ENCODE measurements at regions not wholly inside any gene's neighbourhood (a gene's known extent, or its start where the extent isn't known, plus 50 kb on each side); places are given as distances from the start of the nearest gene placed in this dataset.

- no peak for DNase-seq
Measured at GRCh38 chr11:119545978-119546915, 123.3 kb upstream of the THY1 start.

- DNase-seq = no peak
Measured at GRCh38 chr11:119540370-119541125, 117.6 kb upstream of the THY1 start.

- no peak for DNase-seq
Measured at GRCh38 chr11:119539583-119539982, 116.6 kb upstream of the THY1 start.

GRCh38 chr11:119538753-119539152, 115.8 kb upstream of the THY1 start:
- DNase-seq = no peak

- no peak for DNase-seq
Measured at GRCh38 chr11:119537306-119538253, 114.6 kb upstream of the THY1 start.

GRCh38 chr11:119536801-119537200, 113.8 kb upstream of the THY1 start:
- no peak for DNase-seq

- DNase-seq = peak; percentile 84
Measured at GRCh38 chr11:119533921-119534736, 111.2 kb upstream of the THY1 start.

GRCh38 chr11:119533462-119533861, 110.5 kb upstream of the THY1 start:
- DNase-seq = no peak

- no peak for DNase-seq
Measured at GRCh38 chr11:119532551-119532950, 109.6 kb upstream of the THY1 start.

GRCh38 chr11:119531623-119532022, 108.7 kb upstream of the THY1 start:
- DNase-seq = no peak

GRCh38 chr11:119531056-119531455, 108.1 kb upstream of the THY1 start:
- DNase-seq = no peak

GRCh38 chr11:119530509-119530908, 107.5 kb upstream of the THY1 start:
- DNase-seq = no peak

GRCh38 chr11:119529936-119530335, 107.0 kb upstream of the THY1 start:
- no peak for DNase-seq

- DNase-seq = no peak
Measured at GRCh38 chr11:119529063-119529845, 106.3 kb upstream of the THY1 start.

GRCh38 chr11:119525867-119526196, 102.9 kb upstream of the THY1 start:
- DNase-seq = no peak

GRCh38 chr11:119525180-119525866, 102.4 kb upstream of the THY1 start:
- peak; percentile 26 for DNase-seq

GRCh38 chr11:119523539-119524157, 100.7 kb upstream of the THY1 start:
- DNase-seq = no peak

GRCh38 chr11:119522609-119523008, 99.6 kb upstream of the THY1 start:
- DNase-seq = no peak

- DNase-seq = no peak
Measured at GRCh38 chr11:119521551-119521950, 98.6 kb upstream of the THY1 start.

- DNase-seq = no peak
Measured at GRCh38 chr11:119520966-119521365, 98.0 kb upstream of the THY1 start.
